Epidermal melanocyte (primary cell): ENCODE measurements at regions not wholly inside any gene's neighbourhood (a gene's known extent, or its start where the extent isn't known, plus 50 kb on each side); places are given as distances from the start of the nearest gene placed in this dataset.
"Not testable (repeated sequence)": the region's sequence is repeated elsewhere in the genome, so short reads cannot be mapped to it uniquely, and the experiment has no call there.

Source experiments
- DNase-seq: peaks from one replicate; pipeline ENCODE4 v3.0.0; 2011; ENCODE audit warnings: low spot score; ENCODE audit not compliant: insufficient read length

GRCh38 chr14:105733081-105734065 lies 207.0 kb downstream of the TMEM121 start:
- DNase-seq = no peak

DNA sequence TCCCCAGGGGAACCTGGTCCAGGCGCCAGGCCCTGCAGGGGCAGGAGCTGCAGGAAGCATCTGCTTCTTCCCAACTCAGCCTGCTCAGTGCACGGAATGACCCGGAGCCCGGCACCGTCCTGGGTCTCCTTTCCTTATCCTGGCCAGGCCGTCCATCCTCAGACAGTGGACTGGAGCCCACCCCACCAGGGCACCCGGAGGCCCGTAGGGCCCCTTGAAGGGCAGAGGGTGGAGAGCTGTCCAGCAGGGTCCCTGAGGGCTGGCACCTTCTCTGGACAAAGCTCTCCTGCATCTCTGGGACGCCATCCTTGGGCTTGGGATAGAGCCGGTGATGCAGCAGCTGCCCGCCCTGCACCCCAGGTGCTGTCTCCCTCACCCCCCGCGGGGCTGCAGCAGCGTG lies 207.9 kb downstream of the TMEM121 start:
- not testable (repeated sequence) for DNase-seq

DNA sequence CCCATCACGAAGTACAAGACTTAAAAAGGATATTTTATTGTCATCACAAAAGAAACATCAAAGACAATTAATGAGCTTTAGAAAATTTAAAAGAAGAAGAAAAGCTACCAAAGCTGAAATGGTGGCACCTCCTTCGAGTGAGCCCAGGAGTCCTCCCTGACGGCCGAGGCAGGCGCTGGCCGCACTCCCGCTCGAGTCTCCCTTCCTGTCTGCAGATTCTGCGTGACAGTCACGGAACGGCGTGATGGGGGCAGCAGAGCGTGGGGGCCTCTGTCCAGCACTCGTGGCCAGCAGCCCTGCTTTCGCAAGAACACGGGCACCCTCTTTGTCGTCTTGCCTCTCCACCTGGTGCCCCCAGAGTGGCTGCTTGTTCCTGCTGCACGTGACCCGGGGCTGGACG lies 209.9 kb downstream of the TMEM121 start:
- not testable (repeated sequence) for DNase-seq

DNA sequence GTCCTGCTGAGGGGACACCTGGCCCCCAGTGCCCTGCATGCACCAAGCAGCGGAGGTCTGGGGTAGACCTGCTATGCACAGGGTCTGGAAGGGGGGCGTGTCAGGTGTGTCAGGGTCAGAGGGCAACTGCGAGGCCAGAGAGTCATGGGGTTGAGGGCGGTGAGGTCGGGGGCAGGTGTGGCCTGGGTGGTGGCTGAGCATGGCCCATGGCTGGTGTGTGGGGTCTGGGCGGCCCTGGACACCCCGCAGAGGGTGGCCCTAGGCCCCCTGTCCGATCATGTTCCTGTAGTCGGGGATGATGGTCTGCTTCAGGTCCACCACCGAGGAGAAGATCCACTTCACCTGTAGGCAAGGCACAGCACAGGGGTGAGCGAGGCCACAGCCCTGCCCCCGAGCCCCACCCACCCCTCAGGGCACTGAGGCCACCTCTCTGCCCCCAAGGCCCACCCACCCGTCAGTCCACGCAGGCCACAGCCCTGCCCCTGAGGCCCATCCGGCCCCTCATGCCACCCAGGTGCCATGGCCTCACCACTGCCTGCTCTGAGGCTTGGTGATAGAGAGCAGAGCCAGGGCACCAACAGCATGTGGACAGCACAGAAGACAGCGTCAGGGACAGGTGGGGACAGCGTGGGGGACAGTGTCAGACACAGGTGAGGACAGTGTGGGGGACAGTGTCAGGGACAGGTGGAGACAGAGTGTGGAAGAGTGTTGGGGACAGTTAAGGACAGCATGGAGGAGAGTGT lies 211.3 kb downstream of the TMEM121 start:
- DNase-seq = no peak

- no peak for DNase-seq
These were observed 212.3 kb downstream of the TMEM121 start for GRCh38 chr14:105738638-105739037.

- DNase-seq = no peak
These were observed 213.1 kb downstream of the TMEM121 start for GRCh38 chr14:105739331-105740102.

- DNase-seq = not testable (repeated sequence)
These were observed 213.9 kb downstream of the TMEM121 start for GRCh38 chr14:105740272-105740671.

DNA sequence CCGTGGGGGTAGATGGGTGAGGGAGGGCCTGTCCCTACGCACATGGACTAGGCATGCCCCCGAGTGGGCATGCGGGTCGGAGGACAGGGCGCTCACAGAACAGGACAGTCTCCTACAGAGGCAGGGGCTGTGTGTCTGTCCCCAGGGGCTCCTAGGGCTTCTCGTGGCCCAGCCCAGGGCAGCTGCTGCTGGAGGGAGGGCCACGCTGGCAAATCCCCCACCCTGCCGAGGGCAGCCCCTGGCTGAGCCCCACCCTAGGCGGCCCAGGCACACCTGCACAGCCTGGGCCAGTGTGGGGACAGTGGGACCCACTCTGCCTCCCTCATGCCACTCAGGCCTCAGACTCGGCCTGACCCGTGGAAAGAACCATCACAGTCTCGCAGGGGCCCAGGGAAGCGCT lies 214.6 kb downstream of the TMEM121 start:
- DNase-seq = not testable (repeated sequence)

DNA sequence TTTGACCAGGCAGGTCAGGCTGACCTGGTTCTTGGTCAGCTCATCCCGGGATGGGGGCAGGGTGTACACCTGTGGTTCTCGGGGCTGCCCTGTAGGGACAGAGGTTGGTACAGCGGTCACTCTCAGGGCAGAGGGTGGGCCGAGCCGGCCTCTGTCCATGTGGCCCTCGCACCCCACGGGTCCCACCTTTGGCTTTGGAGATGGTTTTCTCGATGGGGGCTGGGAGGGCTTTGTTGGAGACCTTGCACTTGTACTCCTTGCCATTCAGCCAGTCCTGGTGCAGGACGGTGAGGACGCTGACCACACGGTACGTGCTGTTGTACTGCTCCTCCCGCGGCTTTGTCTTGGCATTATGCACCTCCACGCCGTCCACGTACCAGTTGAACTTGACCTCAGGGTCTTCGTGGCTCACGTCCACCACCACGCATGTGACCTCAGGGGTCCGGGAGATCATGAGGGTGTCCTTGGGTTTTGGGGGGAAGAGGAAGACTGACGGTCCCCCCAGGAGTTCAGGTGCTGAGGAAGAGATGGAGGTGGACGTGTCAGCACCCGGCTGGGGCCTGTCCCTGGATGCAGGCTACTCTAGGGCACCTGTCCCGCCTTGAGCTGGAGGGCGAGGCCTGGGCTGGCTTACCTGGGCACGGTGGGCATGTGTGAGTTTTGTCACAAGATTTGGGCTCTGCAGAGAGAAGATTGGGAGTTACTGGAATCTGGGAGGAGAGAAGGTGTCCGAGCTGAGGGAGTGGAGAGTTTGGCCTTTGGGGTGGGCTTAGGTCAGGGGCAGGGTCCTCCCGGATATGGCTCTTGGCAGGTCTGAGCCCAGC lies 215.5 kb downstream of the TMEM121 start:
- DNase-seq = not testable (repeated sequence)

DNA sequence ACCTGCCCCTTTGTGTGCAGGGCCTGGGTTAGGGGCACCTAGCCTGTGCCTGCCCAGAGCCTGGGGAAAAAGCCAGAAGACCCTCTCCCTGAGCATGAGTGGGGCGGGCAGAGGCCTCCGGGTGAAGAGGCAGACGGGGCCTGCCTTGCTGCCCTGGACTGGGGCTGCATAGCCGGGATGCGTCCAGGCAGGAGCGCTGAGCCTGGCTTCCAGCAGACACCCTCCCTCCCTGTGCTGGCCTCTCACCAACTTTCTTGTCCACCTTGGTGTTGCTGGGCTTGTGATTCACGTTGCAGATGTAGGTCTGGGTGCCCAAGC lies 216.1 kb downstream of the TMEM121 start:
- no peak for DNase-seq

DNA sequence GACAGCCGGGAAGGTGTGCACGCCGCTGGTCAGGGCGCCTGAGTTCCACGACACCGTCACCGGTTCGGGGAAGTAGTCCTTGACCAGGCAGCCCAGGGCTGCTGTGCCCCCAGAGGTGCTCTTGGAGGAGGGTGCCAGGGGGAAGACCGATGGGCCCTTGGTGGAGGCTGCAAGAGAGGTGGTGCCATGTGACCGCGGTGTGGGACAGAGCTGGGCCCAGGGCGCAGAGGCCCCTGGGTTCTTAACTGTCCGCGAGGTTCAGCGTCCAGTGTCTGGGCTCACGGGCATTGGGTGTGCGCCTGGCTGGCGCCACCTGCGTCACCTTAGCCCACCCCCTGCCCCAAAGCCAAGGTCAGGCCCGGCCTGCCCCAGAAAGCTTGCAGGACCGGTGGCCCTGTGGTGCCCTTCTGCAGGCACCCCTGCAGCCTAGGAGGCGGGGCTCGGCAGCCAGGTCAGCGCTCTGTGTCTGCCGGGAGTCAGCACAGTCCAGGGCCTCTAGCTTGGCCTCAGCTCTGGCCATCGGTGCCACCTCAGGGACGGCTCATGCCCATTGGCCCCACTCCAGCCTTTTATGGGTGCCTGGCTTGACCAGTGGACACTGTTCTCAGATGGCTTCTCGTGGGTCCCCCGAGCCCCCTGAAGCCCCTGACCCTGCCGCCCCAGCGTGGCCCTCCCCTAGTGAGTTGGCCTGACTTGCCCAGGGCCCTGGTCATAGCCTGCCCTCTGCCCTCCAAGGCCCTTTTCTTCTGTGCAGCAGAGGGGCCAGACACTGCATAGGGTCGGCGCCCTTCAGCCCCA lies 216.7 kb downstream of the TMEM121 start:
- not testable (repeated sequence) for DNase-seq

DNA sequence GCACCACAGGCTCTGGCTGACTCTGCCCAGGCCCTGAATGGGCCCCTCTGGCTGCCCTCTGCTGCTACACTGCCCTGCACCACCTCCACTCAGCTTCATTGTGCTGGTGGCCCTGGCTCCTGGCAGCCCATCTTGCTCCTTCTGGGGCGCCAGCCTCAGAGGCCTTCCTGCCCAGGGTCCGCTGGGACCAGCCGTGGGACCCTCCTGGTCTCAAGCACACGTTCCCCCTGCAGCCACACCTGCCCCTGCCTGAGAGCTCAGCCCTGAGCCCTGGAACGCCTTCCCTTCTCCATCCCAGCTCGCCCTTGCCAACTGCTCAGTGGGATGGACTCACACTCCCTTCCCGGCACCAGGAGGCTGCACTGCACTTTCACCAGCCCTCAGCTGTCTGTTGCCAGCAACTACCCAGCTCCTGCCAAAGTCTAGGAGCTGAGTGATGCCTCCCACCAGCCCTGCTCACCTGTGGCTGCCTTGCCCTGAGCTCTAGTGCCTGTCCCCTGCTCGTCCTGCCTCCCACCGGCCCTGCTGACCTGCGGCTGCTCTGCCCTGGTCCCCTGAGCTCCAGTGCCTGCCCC lies 217.9 kb downstream of the TMEM121 start:
- DNase-seq = not testable (repeated sequence)

- no peak for DNase-seq
These were observed 219.2 kb downstream of the TMEM121 start for GRCh38 chr14:105745433-105746123.

DNA sequence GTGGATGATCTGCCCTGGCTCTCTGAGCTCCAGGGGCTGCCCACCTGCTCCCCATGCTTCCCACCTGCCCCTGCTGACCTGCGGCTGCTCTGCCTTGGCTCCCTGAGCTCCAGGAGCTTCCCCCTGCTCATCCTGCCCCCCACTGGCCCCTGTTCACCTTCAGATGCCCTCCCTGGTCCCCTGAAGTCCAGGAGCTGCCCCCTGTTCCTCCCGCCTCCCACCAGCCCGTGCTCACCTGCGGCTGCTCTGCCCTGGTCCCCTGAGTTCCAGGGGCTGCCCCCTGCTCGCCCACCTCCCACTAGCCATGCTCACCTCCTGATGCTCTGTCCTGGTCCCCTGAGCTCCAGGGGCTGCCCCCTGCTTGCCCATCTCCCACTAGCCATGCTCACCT lies 219.7 kb downstream of the TMEM121 start:
- no peak for DNase-seq

- not testable (repeated sequence) for DNase-seq
These were observed 220.6 kb downstream of the TMEM121 start for GRCh38 chr14:105746800-105747502.

DNA sequence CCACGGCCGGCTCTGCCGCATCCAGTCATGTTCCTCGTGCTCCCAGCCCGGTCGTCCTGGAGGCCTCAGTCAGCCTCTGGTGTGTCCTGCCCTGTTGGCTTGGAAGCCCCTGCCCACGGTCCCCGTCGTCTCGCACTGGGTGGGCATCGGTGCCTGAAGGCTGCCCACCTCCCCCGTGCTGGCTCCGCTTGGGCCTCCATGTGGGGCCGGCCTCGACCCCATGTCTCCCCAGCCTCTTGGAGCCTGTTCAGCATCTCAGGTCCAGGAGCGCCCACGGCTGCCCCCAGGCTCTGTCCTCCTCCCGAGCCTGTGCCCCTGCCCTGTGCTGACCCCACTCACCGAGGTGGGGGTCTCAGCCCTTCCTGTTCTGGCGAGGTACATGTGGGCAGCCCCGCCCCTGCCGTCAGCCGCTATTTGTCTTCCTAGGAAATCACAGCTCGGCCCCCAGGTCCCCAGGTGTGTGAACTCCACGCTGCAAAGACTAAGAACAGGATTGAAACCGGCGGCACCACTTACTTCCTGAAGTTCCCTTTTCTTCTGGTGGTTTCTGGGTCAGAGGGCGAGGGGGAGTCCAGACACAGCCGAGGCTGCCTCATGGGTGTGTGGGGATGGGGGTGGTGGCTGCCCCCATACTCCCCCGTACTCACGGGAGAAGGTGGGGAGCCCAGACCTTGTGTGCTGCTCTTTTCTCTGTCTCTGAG lies 221.3 kb downstream of the TMEM121 start:
- not testable (repeated sequence) for DNase-seq

DNA sequence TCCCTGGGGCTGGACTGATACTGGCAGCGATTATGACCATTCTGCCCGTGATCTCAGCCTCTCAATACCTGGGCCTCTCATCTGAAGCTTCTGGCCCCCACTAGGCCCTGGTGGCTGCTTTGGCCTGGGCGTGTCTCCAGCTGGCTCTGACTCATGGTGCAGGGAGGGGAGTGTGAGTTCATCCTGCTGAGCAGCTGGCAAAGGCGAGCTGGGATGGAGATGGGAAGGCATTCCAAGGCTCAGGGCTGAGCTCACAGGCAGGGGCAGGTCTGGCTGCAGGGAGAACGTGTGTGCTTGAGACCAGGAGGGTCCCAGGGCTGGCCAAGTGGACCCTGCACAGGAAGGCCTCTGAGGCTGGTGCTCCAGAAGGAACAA lies 221.8 kb downstream of the TMEM121 start:
- no peak for DNase-seq

- not testable (repeated sequence) for DNase-seq
These were observed 222.3 kb downstream of the TMEM121 start for GRCh38 chr14:105748710-105749109.
